NOMO-1 (cell line): ENCODE measurements at regions not wholly inside any gene's neighbourhood (a gene's known extent, or its start where the extent isn't known, plus 50 kb on each side); places are given as distances from the start of the nearest gene placed in this dataset.

Experiments
- DNase-seq, 2 experiments: peaks; one replicate each; lab custom pipeline; 2025; ENCODE audit not compliant: unreplicated experiment in 2 of 2; lab: John Stamatoyannopoulos, UW

GRCh38 chr1:187078916-187079315, 250.2 kb downstream of the PLA2G4A start:
- no peak for DNase-seq

- no peak for DNase-seq
These were observed 250.6 kb downstream of the PLA2G4A start for GRCh38 chr1:187079330-187079729.

- DNase-seq: no peak
These were observed 262.9 kb downstream of the PLA2G4A start for GRCh38 chr1:187091666-187092065.

- DNase-seq: no peak
These were observed 263.4 kb downstream of the PLA2G4A start for GRCh38 chr1:187092104-187092503.

GRCh38 chr1:187096689-187097088, 267.9 kb downstream of the PLA2G4A start:
- no peak for DNase-seq

GRCh38 chr1:187110351-187110750, 281.6 kb downstream of the PLA2G4A start:
- no peak for DNase-seq

GRCh38 chr1:187114792-187115191, 286.0 kb downstream of the PLA2G4A start:
- no peak for DNase-seq

- DNase-seq: no peak
These were observed 292.9 kb downstream of the PLA2G4A start for GRCh38 chr1:187121661-187122060.

- no peak for DNase-seq
These were observed 293.8 kb downstream of the PLA2G4A start for GRCh38 chr1:187122566-187122965.

- DNase-seq: no peak
These were observed 300.4 kb downstream of the PLA2G4A start for GRCh38 chr1:187129132-187129531.

GRCh38 chr1:187143783-187144182, 315.0 kb downstream of the PLA2G4A start:
- DNase-seq: no peak

- no peak for DNase-seq
These were observed 317.6 kb downstream of the PLA2G4A start for GRCh38 chr1:187146388-187146787.

- no peak for DNase-seq
These were observed 322.8 kb downstream of the PLA2G4A start for GRCh38 chr1:187151555-187151954.

GRCh38 chr1:187153047-187153446, 324.3 kb downstream of the PLA2G4A start:
- no peak for DNase-seq

GRCh38 chr1:187157115-187157514, 328.4 kb downstream of the PLA2G4A start:
- no peak for DNase-seq

- no peak for DNase-seq
These were observed 328.8 kb downstream of the PLA2G4A start for GRCh38 chr1:187157552-187157951.

GRCh38 chr1:187167555-187167954, 338.8 kb downstream of the PLA2G4A start:
- no peak for DNase-seq

GRCh38 chr1:187168297-187168696, 339.5 kb downstream of the PLA2G4A start:
- DNase-seq: no peak

- no peak for DNase-seq
These were observed 356.6 kb downstream of the PLA2G4A start for GRCh38 chr1:187185389-187185788.

- DNase-seq: no peak
These were observed 368.9 kb downstream of the PLA2G4A start for GRCh38 chr1:187197685-187198084.

- no peak for DNase-seq
These were observed 374.5 kb downstream of the PLA2G4A start for GRCh38 chr1:187203257-187203656.

- no peak for DNase-seq
These were observed 383.6 kb downstream of the PLA2G4A start for GRCh38 chr1:187212377-187212776.

GRCh38 chr1:187226396-187226795, 397.6 kb downstream of the PLA2G4A start:
- no peak for DNase-seq

- no peak for DNase-seq
These were observed 400.0 kb downstream of the PLA2G4A start for GRCh38 chr1:187228790-187229189.
